A673 (cell line): ENCODE measurements at regions not wholly inside any gene's neighbourhood (a gene's known extent, or its start where the extent isn't known, plus 50 kb on each side); places are given as distances from the start of the nearest gene placed in this dataset.

Source experiments
- BruUV-seq: library from RNA; stranded (reverse); fragments of 400-500 nt; replicated peaks from 2 replicates; lab custom pipeline; 2021; lab: Mats Ljungman, UMichigan
- CTCF ChIA-PET: fragments of 300-600 bp; sonication (Branson Sonifier 250); formaldehyde crosslinking; loops from one replicate; lab custom pipeline; 2022; ENCODE audit warnings: antibody characterized with exemption; lab: Charles Lee
- POLR2A ChIA-PET: fragments of 300-600 bp; sonication (Branson Sonifier 250); formaldehyde crosslinking; loops from one replicate; lab custom pipeline; 2022; ENCODE audit warnings: antibody characterized with exemption; ENCODE audit not compliant: low non-redundant PET; lab: Charles Lee
- DNase-seq: peaks from one replicate; pipeline ENCODE4 v3.0.0-alpha.2; 2015; ENCODE audit warnings: low spot score
- H3K27ac ChIP-seq: fragments of 200-600 bp; sonication (generic); 2 replicates; pipeline ENCODE4 v1.5.1; 2016; ENCODE audit warnings: mixed run types, low read depth, mild to moderate bottlenecking, mixed read lengths, antibody characterized with exemption, low read length; ENCODE audit not compliant: poor library complexity, severe bottlenecking
- H3K27me3 ChIP-seq: fragments of 200-600 bp; sonication (generic); replicated peaks from 2 replicates; pipeline ENCODE4 v1.6.1; 2017; ENCODE audit warnings: mixed run types, low read depth, mild to moderate bottlenecking, mixed read lengths, antibody characterized with exemption, low read length; ENCODE audit not compliant: insufficient read depth, poor library complexity
- H3K36me3 ChIP-seq: fragments of 200-600 bp; sonication (generic); 2 replicates; pipeline ENCODE4 v1.6.1; 2016; ENCODE audit warnings: mixed run types, mild to moderate bottlenecking, mixed read lengths, antibody characterized with exemption, low read length; ENCODE audit not compliant: insufficient read depth, poor library complexity, severe bottlenecking
- H3K4me1 ChIP-seq: fragments of 200-600 bp; sonication (generic); 2 replicates; pipeline ENCODE4 v1.6.1; 2017; ENCODE audit warnings: mixed run types, mild to moderate bottlenecking, mixed read lengths, antibody characterized with exemption, low read length; ENCODE audit not compliant: insufficient read depth, poor library complexity, severe bottlenecking
- H3K4me3 ChIP-seq: fragments of 200-600 bp; sonication (generic); 2 replicates; pipeline ENCODE4 v1.5.1; 2016; ENCODE audit warnings: low read depth, mixed run types, mild to moderate bottlenecking, mixed read lengths, low read length; ENCODE audit not compliant: poor library complexity, severe bottlenecking
- H3K9me3 ChIP-seq: fragments of 200-600 bp; sonication (generic); 2 replicates; pipeline ENCODE4 v1.6.1; 2016; ENCODE audit warnings: mixed run types, low read depth, mild to moderate bottlenecking, mixed read lengths, antibody characterized with exemption, low read length; ENCODE audit not compliant: poor library complexity, severe bottlenecking
- EZH2 ChIP-seq: fragments of 200-600 bp; sonication (generic); IDR thresholded peaks from 2 replicates; pipeline ENCODE4 v1.6.1; 2017; ENCODE audit warnings: borderline replicate concordance, low read depth, mild to moderate bottlenecking, mixed read lengths, antibody characterized with exemption, low read length; ENCODE audit not compliant: poor library complexity, severe bottlenecking
- intact Hi-C: fragments of 100-400 bp; cut with micrococcal nuclease; formaldehyde crosslinking; loops from one replicate; pipeline ENCODE4 v1.10.0; 2022; ENCODE audit not compliant: unreplicated experiment
- TF ChIP-seq, protein P1 (sequence below): fragments of 300-800, 200-600 bp; sonication (generic); conservative IDR thresholded peaks from 2 replicates; pipeline ENCODE4 v1.5.1; 2017; ENCODE audit warnings: low read depth, mild to moderate bottlenecking, antibody characterized with exemption, low read length, moderate library complexity, mixed read lengths

DNA sequence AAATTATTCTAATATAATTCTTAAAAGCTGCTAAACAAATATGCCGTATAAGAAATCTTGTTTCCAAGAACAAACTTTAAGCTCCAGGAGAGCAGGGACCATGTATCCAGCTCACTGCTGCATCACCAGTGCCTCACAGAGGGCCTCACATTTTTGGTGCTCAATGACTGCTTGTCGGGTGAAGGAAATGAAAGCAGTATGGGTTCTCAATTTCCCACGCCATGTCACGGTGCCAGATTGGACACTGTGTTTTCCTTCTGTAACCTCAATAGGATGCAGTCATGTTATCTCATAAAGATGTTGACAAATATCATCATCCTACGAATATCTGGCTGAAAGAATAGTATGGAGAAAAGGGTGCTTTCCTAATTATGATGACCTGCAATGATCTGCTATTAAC lies 64.7 kb downstream of the POU5F2 start:
- ChIA-PET CTCF (no interaction called here), POLR2A (no interaction called here)
- no peaks in the 10 kb centered on the region for H3K9me3 ChIP-seq
- no peaks in the 10 kb centered on the region for H3K27me3 ChIP-seq
- DNase-seq = no peak
- H3K36me3 ChIP-seq = no peaks in the 10 kb centered on the region
- intact Hi-C loops = no loop called here
- no peak overlapping the region for H3K4me3 ChIP-seq
- H3K27ac ChIP-seq = no peak overlapping the region
- no TSS peak for BruUV-seq
- peaks cover 25% of the 10 kb centered on the region for H3K4me1 ChIP-seq
- TF ChIP-seq, protein P1, sequence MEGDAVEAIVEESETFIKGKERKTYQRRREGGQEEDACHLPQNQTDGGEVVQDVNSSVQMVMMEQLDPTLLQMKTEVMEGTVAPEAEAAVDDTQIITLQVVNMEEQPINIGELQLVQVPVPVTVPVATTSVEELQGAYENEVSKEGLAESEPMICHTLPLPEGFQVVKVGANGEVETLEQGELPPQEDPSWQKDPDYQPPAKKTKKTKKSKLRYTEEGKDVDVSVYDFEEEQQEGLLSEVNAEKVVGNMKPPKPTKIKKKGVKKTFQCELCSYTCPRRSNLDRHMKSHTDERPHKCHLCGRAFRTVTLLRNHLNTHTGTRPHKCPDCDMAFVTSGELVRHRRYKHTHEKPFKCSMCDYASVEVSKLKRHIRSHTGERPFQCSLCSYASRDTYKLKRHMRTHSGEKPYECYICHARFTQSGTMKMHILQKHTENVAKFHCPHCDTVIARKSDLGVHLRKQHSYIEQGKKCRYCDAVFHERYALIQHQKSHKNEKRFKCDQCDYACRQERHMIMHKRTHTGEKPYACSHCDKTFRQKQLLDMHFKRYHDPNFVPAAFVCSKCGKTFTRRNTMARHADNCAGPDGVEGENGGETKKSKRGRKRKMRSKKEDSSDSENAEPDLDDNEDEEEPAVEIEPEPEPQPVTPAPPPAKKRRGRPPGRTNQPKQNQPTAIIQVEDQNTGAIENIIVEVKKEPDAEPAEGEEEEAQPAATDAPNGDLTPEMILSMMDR = no peak
- TF ChIP-seq EZH2 = no peak

DNA sequence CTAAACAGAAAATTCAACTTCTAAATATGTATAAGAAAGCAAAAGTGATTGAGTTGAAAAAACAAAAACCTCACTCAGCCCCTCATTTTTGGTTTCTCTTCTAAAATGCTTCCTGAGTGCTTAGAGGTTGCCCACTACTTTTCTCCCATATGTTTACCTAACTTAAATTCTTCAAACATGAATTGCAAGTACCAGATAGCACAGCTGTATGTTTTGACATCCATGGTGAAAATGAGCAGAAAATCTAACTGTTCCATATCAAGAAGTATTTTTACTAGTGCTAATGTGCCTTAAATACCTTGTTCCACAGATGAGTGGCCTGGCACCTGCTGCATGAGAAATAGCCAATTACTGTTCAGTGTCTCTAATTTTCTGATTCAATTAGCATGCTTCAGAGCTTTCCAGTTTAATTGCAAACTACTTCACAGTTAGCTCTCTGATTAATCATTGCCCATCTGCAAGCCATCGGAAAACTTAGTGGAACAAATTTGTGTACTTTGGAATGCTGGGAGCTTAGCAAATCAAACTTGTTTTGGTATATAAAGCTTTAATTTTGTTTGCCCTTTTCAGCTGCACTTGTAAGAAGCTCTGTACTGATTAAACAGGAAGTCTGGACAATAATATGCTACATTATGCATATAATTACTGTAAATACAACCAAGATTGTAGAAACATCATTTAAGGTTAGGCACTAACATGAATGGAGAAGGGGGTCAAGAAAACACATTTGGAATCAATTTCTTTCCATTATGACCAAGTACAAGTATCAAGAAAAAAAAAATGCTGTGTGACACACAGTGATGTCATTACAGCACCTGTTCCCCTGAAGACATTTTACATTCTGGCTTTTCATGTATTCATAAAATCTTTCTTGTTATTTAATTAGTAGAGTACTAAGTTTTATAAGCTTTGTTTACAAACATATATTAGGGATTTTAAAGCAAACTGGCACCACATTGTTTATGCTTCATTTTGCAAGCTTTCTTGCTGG lies 65.6 kb downstream of the POU5F2 start:
- no peak overlapping the region for H3K4me3 ChIP-seq
- no peak for TF ChIP-seq EZH2
- TF ChIP-seq, protein P1 = no peak
- intact Hi-C loops = no loop called here
- BruUV-seq = no TSS peak
- no peaks in the 10 kb centered on the region for H3K27me3 ChIP-seq
- no peak for DNase-seq
- no peak overlapping the region for H3K27ac ChIP-seq
- no peaks in the 10 kb centered on the region for H3K9me3 ChIP-seq
- POLR2A ChIA-PET = no interaction called here
- CTCF ChIA-PET = no interaction called here
- no peaks in the 10 kb centered on the region for H3K36me3 ChIP-seq
- peaks cover 25% of the 10 kb centered on the region for H3K4me1 ChIP-seq

- POLR2A ChIA-PET = interaction anchor here (0.6 kb wide), 1 partner anchor 88 kb away, joined by 3 read pairs; no protein-coding TSS in a partner anchor
- DNase-seq = no peak
- no TSS peak for BruUV-seq
- intact Hi-C loops = no loop called here
- Histone ChIP-seq H3K4me1 (peaks cover 25% of the 10 kb centered on the region), H3K9me3 (no peaks in the 10 kb centered on the region), H3K4me3 (no peak overlapping the region), H3K27me3 (no peaks in the 10 kb centered on the region), H3K27ac (no peak overlapping the region), H3K36me3 (no peaks in the 10 kb centered on the region)
- no peak for TF ChIP-seq EZH2
- TF ChIP-seq, protein P1 = no peak
- CTCF ChIA-PET = no interaction called here
Measured at GRCh38 chr5:93674866-93675459, 66.4 kb downstream of the POU5F2 start.
